Hindlimb muscle (tissue), 1 donor: ENCODE measurements at regions not wholly inside any gene's neighbourhood (a gene's known extent, or its start where the extent isn't known, plus 50 kb on each side); places are given as distances from the start of the nearest gene placed in this dataset.

Experiments
- DNase-seq: peaks from one replicate; pipeline ENCODE4 v3.0.0-alpha.2; 2013

DNA sequence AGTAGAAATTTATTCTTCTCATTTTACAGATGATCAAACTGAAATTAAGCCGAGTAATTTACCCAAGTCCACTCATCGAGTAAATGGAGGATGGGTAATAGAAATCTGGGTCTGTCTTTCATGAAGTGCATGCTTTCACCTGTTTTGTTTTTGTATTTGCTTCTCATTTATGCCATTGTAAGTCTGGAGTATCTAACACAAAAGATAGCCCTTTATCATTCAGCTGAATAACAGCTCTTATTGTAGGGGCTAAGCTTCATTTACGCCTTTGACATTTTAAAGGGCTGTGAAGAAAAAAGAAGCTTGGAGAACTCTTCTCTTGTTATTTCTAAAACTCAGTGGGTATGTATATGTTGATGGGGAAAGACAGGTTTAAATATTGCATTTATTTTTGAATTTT lies 1196.2 kb upstream of the TENM4 start:
- DNase-seq = no peak

DNA sequence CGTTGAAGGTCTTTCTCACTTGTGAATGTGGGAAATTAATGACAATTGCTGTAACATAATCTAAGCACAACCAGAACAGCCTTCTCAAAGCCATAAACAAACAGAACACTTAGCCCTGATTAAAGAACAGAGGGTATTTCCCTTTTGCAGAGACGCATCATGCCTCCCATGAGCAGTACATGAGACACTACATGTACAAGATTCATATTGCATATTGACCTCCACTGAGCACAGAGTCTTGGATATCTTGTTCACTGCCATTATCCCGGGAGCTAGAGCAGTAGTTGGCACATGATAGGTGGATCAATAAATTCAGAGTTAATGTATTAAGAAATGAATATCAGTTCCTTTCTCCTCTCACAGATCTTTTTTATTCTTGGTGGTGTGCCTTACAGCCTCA lies 1194.3 kb upstream of the TENM4 start:
- no peak for DNase-seq

DNA sequence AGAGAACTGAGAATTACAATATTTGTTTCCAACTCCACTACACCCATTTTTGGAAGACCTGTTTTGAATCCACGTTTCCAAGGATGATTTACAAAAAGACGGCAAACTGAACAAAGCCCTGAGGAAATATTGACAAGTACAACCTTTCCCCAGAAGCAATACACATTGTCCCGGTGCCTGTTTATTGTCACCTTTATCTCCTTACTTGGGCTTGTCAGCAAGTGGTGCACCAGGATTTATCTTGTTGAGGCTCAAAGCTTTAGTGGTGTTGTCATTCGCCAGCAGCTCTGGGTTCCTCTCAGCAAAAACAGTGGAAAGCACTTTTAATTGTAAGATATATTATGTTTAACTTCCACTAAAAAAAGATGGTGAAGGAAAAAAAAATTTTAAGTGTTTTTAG lies 1191.9 kb upstream of the TENM4 start:
- no peak for DNase-seq

DNA sequence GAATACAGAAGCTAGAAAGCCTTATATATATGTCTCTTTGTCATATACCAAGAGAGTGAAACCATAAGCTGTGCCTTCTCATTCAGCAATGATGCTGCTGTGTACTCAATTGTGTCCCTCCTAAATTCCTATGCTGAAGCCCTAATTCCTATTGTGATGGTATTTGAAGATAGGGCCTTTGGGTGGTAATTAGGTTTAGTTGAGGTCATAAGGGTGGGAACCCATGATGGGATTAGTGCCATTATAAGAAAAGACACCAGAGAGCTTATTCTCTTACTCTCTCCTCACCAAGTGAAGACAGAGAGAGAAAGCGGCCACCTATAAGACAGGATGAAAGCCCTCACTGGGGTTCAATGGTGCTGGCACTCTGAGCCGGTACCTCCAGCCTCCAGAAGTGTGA lies 1191.3 kb upstream of the TENM4 start:
- no peak for DNase-seq

DNA sequence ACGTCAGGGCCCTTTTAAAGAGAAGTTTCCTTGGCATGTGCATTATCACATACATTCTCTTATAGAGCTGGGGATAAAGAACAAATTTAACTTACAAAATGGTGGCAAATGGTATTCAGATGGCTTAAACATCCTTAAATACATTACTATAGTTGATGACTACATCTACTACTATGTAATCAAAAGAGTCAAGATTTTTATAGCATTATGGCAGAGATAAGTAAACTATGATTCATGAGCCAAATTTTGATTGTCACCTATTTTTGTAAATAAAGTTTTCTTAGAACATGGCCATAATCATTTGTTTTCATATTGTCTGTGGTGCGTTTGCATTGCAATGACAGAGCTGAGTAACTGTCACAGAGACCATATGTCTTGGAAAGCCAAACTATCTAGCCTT lies 1188.6 kb upstream of the TENM4 start:
- DNase-seq = no peak

DNA sequence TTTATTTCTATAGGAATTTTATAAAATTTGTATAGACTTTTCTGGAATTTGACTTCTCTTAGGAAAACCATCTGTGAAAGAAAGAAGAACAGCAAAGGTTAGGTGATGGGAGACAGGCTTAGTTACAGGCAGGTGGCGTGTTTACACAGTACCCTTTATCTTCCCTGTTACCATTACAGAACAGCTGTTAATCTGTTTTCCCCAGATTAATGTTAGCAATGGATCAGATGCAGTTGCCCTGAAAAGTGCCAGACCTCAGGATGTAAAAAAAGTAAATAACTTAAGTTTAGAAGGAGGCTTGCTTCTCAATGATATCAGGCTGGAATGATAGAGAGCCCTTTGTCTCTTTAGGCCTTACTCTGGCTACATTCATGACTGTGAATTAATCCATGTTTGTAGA lies 1186.5 kb upstream of the TENM4 start:
- DNase-seq = no peak

DNA sequence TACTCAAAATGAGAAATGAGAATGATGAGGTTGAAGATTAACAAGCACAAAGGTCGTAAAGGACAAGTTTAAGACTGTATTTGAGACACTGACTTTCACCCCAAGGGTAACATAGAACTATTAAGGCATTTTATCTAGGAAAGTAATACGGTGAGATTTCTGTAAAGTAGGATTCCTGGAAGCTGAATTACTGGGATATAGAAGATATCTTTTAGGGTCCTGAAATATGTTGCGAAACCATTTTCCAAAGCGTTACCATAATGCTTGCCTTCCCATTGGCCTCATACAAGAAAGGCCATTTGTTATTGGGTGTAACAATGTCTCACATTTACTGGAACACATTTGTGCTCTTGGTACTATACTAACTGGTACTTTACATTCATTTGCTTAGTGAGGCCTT lies 1185.9 kb upstream of the TENM4 start:
- no peak for DNase-seq

DNA sequence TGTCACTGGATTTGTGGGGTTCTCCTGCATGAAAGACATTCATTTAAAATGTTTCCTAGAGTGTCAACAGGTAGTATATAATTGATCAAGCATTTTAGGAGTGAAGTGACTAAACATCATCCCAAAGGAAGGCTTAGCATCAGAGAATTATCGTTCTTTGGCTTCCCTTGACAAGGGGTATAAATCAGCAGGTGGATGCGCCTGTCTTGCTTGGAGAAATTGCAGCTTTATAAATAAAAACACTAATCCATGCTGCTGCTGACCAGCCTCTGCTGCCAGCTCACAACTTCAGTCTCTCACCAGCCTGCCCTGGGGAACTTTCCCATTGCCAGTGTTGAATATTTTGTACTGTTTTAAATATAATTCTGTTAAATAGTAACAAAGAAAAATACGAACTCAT lies 1184.7 kb upstream of the TENM4 start:
- no peak for DNase-seq

DNA sequence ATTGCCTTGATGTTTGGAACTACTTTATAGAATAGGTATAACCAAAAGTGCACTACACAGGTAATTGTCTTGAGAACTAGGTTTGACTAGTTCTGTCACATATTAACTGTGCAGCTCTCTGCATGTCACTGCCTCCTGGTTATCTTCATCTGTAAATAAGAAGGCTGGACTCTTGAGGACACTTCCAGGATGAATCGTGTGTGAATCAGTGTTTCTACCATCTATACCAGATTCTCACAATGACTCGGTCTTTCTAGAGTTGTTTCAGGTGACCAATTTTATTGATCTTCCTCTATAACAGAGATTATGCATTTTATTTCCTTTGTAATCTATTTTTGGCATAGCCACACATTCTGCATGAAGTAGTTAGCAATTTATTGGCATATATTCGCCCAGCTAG lies 1181.0 kb upstream of the TENM4 start:
- DNase-seq = no peak

DNA sequence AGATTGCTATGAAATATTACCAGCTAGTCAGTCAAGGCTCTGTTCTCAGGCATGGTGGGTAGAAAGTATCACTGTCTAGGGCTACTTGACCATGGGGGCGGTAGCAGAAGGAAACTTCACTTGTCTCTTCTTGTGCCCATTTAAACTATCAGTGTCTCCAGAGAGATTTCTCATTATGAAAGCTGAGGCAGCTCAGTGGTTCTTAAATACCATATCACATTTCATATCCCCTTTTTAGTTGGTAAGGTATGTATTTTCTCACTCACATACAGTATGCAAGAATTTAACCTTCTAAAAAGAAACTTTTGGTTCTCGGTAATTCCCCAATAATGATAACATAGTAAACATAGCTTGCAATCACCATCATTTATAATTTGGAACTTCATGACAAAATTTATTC lies 1180.0 kb upstream of the TENM4 start:
- DNase-seq = no peak

DNA sequence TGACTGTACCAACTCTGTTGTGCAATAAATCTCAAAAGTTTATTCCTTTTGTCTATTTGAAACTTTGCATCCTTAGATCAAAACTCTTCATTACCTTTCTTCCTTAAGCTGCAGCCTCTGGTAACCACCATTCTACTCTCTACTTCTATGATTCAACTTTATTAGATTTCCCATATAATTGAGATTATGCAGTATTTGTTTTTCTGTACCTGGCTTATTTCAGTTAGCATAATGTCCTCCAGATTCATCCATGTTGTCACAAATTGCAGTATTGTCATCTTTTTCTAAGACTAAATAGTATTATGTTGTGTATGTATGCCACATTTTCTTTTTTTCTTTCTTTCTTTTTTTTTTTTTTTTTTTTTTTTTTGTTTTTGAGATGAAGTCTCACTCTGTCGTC lies 1176.3 kb upstream of the TENM4 start:
- DNase-seq = no peak

DNA sequence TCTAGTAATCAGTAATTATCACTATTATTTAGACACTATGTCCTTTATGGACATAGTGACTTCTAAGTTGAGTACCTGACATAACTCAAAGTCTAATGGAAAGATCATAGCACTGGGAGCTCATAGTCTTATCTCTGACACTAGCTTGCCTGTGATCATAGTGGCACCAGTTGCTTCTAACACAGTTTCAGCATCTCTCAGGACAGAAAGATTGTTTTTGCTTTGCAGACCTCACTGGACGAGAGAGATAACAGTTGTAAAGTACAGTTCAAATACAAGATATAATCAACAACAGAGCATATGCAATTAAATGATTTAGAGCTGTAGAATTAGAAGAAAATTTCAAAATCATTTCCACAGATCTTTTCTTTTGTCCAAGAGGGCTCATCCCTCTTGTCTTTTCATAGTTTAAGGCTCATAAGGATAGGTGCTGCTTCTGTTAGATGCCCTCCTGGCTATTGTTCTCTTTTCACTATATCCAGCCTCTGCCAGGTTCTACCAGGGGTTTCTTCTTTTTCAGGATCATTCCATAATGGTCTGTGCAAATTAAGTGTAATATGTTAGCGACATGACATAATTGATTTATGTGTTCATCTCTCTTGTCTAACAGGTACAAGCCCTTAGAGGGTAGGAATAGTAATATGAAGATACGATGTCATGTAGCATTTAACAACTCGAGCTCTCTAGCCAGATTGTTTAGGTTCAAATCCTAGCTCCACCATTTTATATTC lies 1175.4 kb upstream of the TENM4 start:
- DNase-seq = no peak

DNA sequence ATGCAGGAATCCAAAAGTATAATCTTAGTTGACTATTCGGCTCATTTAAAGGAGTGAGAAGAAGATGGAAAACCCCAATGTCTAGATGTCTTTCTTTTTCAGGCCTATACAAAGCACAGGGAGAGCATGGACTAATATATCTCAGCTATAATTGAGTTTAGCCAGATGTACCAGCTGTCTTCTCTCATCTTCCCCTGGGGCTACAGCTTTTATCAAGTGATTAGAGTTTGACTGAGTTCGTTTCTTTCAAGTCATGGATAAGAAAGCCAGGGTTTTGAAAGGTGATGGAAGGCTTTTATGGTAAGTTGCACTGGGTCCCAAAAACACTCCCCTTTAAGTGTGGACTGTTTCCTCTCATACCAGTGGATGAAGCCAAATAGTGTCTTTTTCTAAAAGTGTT lies 1172.8 kb upstream of the TENM4 start:
- DNase-seq = no peak

DNA sequence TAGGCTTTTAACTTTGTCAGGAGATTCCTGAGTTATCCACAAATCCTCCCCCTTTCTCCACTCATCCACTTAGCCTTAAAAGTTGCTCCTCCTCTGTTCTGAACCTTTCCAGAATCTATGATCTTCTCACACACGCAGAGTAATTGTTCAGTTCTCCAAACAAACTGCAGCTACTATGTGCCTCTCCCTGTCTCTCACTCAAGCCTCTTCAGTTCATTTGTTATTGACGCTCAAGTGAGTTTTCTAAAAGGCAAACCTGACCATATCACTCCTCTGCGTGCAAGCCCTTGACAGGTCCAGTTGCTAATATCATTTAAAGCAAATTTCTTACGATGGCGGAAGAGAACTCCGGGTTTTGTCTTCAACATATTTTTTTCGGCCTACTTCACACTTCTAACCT lies 1169.7 kb upstream of the TENM4 start:
- DNase-seq = no peak

DNA sequence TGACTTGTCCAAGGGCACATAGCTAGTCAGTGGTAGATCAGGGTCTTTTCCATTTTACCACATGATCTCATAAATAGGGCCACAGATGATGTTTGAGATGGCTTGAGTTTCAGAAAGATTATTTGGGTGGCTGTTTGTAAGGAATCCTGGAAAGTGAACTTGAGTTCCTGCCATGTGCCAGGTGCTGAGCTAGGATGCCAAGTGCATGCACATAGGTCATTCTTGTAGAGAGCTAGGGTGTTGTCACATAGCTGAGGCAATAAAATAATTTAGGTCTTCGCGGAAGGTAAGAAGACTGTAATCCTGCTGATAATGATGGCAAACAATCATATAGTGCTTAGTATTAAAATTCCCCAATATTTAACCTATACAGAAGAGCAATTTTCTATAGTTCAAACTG lies 1162.6 kb upstream of the TENM4 start:
- no peak for DNase-seq

DNA sequence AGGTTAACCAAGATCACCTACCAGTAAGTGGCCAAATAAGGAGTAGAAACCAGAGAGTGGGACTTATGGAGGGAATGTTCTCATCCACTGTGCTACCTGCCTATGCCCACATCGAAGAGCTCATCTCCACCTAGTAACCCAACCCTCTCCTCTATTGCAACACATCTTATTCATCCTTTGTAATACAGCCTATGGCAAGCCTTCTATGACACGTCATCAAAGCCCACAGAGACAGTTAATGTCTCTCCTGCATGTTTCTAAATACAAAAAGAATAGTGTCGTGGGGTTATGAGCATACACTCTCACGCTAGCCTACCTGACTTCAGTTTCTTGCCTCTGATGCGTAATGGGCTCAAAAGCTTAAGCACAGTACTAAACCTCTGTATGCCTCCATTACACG lies 1158.1 kb upstream of the TENM4 start:
- DNase-seq = no peak

DNA sequence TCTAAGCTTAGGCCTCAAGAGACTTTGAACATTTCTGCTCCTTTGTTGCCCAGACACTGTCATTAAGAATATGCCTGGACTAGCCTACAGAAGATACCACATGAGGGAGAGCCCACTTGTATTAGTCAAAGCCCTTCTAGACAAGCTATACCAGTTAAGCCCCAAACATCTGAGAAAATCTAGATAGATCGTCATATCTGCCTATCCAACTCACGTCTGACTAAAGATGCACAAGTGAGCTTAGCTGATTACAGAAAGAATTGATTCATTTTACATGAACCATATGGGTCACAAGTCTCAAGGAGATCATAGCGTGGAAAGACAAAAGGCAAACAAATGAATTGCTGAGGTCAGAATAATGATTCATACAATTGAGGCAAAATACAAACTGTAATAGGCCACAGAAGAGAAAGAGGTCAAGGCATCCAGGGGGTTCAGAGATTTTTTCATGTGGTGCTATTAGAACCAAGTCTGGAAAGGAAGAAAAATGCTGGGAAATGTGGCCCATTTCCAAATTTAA lies 1155.5 kb upstream of the TENM4 start:
- no peak for DNase-seq

DNA sequence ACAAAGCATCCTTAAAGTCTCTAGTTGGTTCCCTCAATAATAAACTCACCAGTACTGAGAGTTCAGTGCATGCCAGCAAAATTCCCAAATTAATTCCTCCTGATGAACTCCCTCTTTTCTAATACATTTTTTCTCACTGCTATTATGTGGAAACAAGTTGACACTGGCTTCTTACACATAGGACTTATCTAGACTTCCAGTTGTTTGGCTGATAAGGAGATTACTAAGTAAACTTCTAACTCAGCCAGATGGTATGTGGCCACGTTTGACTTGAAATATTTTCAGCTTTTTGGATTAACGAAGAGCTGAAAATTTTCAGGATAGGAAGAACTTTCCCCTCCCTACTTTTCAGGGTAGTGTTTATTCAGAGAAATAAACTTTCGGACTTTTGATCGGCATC lies 1154.2 kb upstream of the TENM4 start:
- no peak for DNase-seq

DNA sequence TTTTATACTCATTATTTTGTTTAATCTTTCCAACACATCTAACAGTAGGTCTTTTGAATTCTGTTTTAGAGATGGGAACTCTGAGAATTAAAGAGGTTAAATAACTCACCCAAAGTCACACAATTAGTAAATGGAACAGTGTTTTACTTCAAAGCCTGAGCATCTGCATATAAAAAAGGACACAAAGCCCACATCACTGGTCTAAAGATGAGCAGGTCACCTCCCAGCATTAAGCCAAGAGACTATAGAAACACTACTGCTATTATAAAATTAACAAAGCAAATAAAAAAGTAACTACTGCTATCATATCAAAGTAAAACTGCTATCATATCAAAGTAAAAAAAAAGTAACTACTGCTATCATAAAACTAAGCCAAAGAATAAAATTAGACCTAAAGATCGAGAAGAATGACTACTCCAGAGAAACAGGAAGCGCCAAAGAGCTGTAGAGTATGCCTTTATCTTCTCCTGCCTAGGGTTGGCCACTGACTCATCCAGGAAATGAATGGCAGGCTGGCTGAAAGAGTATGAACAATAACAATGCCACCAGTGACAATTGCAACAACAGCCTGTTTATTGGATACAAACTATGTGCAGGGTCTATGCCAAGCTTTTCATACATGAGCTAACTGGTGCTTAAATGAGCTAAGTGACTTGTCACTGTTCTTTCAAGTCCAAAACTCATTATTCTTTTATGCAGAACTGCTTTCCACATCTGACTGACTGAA lies 1153.0 kb upstream of the TENM4 start:
- DNase-seq = no peak

DNA sequence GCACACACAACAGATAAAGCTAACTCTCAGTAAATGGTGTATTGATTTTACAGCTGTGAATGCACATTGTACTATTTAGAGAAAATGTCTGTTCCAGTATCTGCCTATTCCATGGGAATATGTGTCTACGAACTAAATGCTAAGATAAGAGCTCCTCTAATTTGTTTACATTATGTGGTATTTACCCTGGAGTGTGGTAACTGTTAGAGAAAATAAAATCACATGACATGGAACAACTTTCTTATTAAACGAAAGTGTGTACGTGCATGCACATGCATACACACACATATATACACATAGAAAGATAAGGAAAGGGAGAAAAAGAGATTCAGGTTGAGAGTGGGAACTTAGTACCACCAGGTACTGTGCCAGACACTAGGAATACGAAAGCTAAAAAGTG lies 1151.7 kb upstream of the TENM4 start:
- DNase-seq = no peak

DNA sequence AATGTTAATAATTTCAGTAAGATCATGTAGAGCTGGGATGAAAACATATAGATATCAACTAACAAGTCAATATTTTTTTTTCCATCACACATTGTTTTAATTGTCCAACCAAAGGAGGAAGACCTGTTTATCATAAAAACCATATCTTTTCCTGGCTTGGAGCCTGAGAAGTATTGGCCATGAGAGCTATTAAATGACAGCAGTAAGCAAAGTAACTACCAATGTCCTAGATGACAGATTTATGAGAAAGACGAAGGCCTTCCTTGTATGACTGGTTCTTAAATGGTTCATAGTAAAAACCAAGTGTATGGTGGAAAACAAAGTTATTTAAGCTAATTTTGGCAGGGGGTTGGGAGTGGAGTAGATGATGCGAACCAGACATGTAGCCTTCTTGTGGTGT lies 1147.1 kb upstream of the TENM4 start:
- no peak for DNase-seq

DNA sequence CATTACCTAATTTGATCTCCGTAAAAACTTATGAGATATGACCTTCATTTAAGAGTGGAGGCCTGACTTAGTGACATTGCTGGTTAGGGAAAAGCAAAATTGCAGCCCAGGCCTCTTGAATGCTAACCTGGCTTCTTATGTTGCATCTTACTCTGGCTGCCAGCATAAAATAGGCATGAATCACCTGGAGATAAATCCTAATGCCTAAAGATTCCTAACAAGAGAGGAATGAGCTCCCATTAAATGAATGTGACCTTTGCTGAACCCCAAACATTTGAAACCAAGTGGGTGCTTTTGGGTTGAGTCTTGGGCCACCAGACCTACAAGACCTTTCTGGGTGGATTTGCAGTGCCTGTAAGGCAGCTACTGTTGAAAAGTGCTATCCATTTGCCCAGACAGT lies 1145.6 kb upstream of the TENM4 start:
- no peak for DNase-seq

DNA sequence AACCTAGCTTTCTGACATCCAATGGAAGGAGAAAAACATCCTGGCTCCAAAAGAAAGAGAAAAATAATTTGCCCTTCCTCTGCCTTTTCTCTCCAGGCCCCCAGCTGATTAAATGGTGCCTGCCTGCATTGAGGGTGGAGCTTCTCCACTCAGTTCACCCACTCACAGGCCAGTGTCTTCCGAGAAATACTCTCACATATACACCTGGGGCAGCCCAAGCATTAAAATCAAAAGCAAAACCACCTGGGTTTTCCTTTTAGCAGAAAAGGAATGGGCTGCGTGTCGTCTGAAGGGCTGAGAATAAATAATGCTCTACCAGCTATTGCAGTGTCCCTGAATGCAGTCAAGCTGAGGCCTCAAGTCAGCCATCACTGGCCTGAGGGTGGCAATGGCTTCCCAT lies 1143.8 kb upstream of the TENM4 start:
- no peak for DNase-seq

DNA sequence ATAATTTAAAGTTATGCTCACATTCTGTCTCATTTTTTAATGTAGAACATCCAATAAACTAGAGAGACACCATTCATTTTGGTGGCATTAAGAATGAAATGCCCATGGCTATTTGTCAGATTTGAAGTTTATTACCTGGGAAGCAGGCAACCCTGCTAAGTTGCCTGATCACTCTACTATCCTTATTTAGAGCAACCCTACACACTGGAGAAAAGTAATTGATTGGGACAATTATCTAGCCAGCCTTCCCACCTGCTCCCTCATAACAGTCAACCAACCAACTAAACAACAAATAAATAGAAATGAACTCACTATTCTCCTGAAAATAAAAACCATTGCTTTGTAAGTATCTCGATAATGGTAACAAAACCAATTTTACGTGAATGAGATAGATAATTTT lies 1129.0 kb upstream of the TENM4 start:
- no peak for DNase-seq

DNA sequence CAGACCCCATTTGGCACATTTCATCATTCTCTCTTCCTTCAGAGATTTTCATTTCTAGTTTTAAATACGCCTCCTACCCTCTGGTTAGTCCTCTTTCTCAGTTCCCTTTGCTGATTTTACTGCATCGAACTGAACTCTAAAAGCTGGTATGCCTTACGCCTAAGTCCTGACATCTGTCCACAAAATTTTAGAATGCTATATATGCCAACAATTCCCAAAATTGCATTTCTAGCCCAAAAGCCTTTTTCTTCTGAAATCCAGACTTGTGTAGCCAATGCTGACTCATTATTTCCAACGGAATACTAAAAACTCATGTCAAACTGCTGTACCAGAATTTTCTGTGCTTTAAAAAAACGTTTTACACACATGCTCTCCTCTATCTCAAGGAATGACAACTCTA lies 1124.4 kb upstream of the TENM4 start:
- no peak for DNase-seq
